Stimulated activated CD4-positive, alpha-beta T cell treated with anti-CD3 and anti-CD28 coated beads, TNF-alpha, amount 100 ng/mL, for 24 hours (primary cell): ENCODE measurements at regions not wholly inside any gene's neighbourhood (a gene's known extent, or its start where the extent isn't known, plus 50 kb on each side); places are given as distances from the start of the nearest gene placed in this dataset.

Source experiments
- DNase-seq, 3 experiments: peaks; one replicate each; pipeline ENCODE4 v3.0.0-alpha.2; 2020; ENCODE audit warnings: low read depth in 3 of 3

- DNase-seq, result no peak
These were observed 83.5 kb downstream of the TBX22 start for GRCh38 chrX:80098038-80098437.

GRCh38 chrX:80120335-80120734 lies 105.8 kb downstream of the TBX22 start:
- no peak for DNase-seq

GRCh38 chrX:80138938-80139337 lies 124.4 kb downstream of the TBX22 start:
- no peak for DNase-seq

GRCh38 chrX:80139564-80139963 lies 125.0 kb downstream of the TBX22 start:
- DNase-seq, result no peak

- DNase-seq, result no peak
These were observed 156.0 kb downstream of the TBX22 start for GRCh38 chrX:80170581-80170980.

GRCh38 chrX:80173261-80173660 lies 158.7 kb downstream of the TBX22 start:
- no peak for DNase-seq

- no peak for DNase-seq
These were observed 160.5 kb downstream of the TBX22 start for GRCh38 chrX:80174925-80175574.

GRCh38 chrX:80181079-80181478 lies 166.5 kb downstream of the TBX22 start:
- no peak for DNase-seq

GRCh38 chrX:80184854-80185253 lies 170.3 kb downstream of the TBX22 start:
- DNase-seq, result no peak

- DNase-seq, result no peak
These were observed 192.1 kb downstream of the TBX22 start for GRCh38 chrX:80206647-80207046.

- DNase-seq, result no peak
These were observed 192.8 kb downstream of the TBX22 start for GRCh38 chrX:80207327-80207726.

- DNase-seq, result no peak
These were observed 201.5 kb downstream of the TBX22 start for GRCh38 chrX:80216086-80216485.

- no peak for DNase-seq
These were observed 196.2 kb upstream of the TENT5D start for GRCh38 chrX:80223982-80224579.

GRCh38 chrX:80229626-80230025 lies 190.6 kb upstream of the TENT5D start:
- no peak for DNase-seq

- no peak for DNase-seq
These were observed 183.2 kb upstream of the TENT5D start for GRCh38 chrX:80237072-80237471.

GRCh38 chrX:80246271-80246670 lies 174.0 kb upstream of the TENT5D start:
- DNase-seq, result no peak

GRCh38 chrX:80266287-80266686 lies 154.0 kb upstream of the TENT5D start:
- no peak for DNase-seq

- no peak for DNase-seq
These were observed 153.3 kb upstream of the TENT5D start for GRCh38 chrX:80266979-80267378.

- DNase-seq, result no peak
These were observed 152.5 kb upstream of the TENT5D start for GRCh38 chrX:80267790-80268189.

- no peak for DNase-seq
These were observed 137.7 kb upstream of the TENT5D start for GRCh38 chrX:80282535-80282934.

GRCh38 chrX:80285131-80285773 lies 135.0 kb upstream of the TENT5D start:
- DNase-seq, result no peak

GRCh38 chrX:80290834-80291233 lies 129.4 kb upstream of the TENT5D start:
- no peak for DNase-seq

GRCh38 chrX:80293354-80293753 lies 126.9 kb upstream of the TENT5D start:
- no peak for DNase-seq
